A549 (cell line): ENCODE measurements at regions not wholly inside any gene's neighbourhood (a gene's known extent, or its start where the extent isn't known, plus 50 kb on each side); places are given as distances from the start of the nearest gene placed in this dataset.

Source experiments
- SMC3 ChIP-seq: fragments of >200 bp; sonication (Bioruptor Twin); formaldehyde crosslinking; IDR thresholded peaks from 3 replicates; pipeline ENCODE4 v1.6.1; 2018; ENCODE audit warnings: inconsistent platforms
- TF ChIP-seq, protein P1 (sequence below): fragments of >200 bp; sonication (Bioruptor Twin); formaldehyde crosslinking; IDR thresholded peaks from 3 replicates; pipeline ENCODE4 v1.5.1; 2016

DNA sequence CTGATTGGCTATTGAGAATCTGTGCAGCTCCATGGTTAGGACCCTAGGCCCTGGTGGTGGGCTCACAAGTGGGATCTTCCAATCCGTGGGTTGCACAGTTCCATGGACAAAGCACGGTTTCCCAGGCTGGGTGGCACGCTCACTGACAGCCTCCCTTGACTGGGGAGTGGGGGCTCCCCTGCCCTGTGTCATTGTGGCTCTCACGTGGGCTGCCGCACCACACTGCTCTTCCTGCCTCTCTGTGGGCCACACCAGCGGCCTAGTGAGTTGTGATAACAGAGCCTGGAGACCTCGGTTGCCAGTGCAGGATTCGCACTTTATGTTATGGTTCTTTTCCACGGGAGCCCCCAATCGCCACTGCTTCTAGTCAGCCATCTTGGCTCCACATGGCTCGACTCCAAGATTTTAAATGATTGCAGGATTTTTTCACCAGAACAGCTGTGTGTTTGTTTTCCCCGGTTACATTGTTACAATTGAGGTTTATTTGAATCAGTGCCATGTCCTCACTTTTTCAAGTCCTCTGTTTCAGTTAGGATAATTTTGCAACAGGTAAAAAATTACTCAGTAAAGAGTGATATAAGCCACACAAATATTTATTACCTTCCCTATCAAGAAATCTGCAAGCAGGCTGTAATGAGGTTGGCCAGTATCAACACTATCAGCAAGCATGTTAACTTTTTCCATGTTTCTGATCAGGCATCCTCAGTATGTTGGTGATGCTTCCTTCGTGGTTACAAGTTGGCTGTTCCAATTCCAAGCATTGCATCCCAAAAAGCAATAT, 253.8 kb downstream of the ZNF608 start:
- TF ChIP-seq, protein P1, sequence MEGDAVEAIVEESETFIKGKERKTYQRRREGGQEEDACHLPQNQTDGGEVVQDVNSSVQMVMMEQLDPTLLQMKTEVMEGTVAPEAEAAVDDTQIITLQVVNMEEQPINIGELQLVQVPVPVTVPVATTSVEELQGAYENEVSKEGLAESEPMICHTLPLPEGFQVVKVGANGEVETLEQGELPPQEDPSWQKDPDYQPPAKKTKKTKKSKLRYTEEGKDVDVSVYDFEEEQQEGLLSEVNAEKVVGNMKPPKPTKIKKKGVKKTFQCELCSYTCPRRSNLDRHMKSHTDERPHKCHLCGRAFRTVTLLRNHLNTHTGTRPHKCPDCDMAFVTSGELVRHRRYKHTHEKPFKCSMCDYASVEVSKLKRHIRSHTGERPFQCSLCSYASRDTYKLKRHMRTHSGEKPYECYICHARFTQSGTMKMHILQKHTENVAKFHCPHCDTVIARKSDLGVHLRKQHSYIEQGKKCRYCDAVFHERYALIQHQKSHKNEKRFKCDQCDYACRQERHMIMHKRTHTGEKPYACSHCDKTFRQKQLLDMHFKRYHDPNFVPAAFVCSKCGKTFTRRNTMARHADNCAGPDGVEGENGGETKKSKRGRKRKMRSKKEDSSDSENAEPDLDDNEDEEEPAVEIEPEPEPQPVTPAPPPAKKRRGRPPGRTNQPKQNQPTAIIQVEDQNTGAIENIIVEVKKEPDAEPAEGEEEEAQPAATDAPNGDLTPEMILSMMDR, result no peak
- TF ChIP-seq SMC3, result no peak
